ENCODE measurements at regions not wholly inside any gene's neighbourhood (a gene's known extent, or its start where the extent isn't known, plus 50 kb on each side); places are given as distances from the start of the nearest gene placed in this dataset.

- H3K27ac ChIP-seq (ENCODE audit: insufficient read depth, low read length, poor library complexity, severe bottlenecking) = no peak overlapping the region
- no peaks in the 10 kb centered on the region for H3K36me3 ChIP-seq (ENCODE audit: control insufficient read depth, insufficient read depth, low read length)
- H3K27me3 ChIP-seq (ENCODE audit: control insufficient read depth, insufficient read depth, low read length) = no peaks in the 10 kb centered on the region
- no peaks in the 10 kb centered on the region for H3K4me1 Mint-ChIP-seq
- peaks cover 0 to 3% (median 0%) of the 10 kb centered on the region in 7 donors for H3K9me3 Mint-ChIP-seq
- no peaks in the 10 kb centered on the region for H3K27me3 Mint-ChIP-seq
- ATAC-seq (ENCODE audit: low read depth in 2 of 2) = no peak
- H3K9me3 ChIP-seq (ENCODE audit: control insufficient read depth in 2 of 2, low read length in 2 of 2) = no peaks in the 10 kb centered on the region
- no peaks in the 10 kb centered on the region for H3K36me3 Mint-ChIP-seq
- H3K4me3 Mint-ChIP-seq = no peak overlapping the region
- no peak for DNase-seq
- no peak overlapping the region for H3K4me3 ChIP-seq (ENCODE audit: low read depth, low read length)
- H3K27ac Mint-ChIP-seq = no peak overlapping the region
- no peaks in the 10 kb centered on the region for H3K4me1 ChIP-seq (ENCODE audit: control insufficient read depth, insufficient read depth, low read length, poor library complexity, severe bottlenecking)
Observed at GRCh38 chr15:37625576-37625975, 308.9 kb upstream of the TMCO5A start.

- Histone ChIP-seq H3K27me3 (ENCODE audit: control insufficient read depth, insufficient read depth, low read length) (no peaks in the 10 kb centered on the region), H3K36me3 (ENCODE audit: control insufficient read depth, insufficient read depth, low read length) (no peaks in the 10 kb centered on the region), H3K9me3 (ENCODE audit: control insufficient read depth in 2 of 2, low read length in 2 of 2) (no peaks in the 10 kb centered on the region), H3K4me3 (ENCODE audit: low read depth, low read length) (no peak overlapping the region), H3K27ac (ENCODE audit: insufficient read depth, low read length, poor library complexity, severe bottlenecking) (no peak overlapping the region), H3K4me1 (ENCODE audit: control insufficient read depth, insufficient read depth, low read length, poor library complexity, severe bottlenecking) (no peaks in the 10 kb centered on the region)
- Mint-ChIP-seq H3K4me1 (no peaks in the 10 kb centered on the region), H3K27me3 (no peaks in the 10 kb centered on the region), H3K4me3 (no peak overlapping the region), H3K27ac (no peak overlapping the region), H3K36me3 (no peaks in the 10 kb centered on the region), H3K9me3 (peaks cover 0 to 3% (median 0%) of the 10 kb centered on the region in 7 donors)
- ATAC-seq (ENCODE audit: low read depth in 2 of 2) = no peak
- DNase-seq = no peak
Observed at GRCh38 chr15:37628507-37628906, 305.9 kb upstream of the TMCO5A start.

- ATAC-seq (ENCODE audit: low read depth in 2 of 2) = no peak
- no peak overlapping the region for H3K27ac Mint-ChIP-seq
Observed at GRCh38 chr15:37636736-37637135, 297.7 kb upstream of the TMCO5A start.

GRCh38 chr15:37638116-37638515 lies 296.3 kb upstream of the TMCO5A start:
- Mint-ChIP-seq H3K4me3 (no peak overlapping the region), H3K27me3 (no peaks in the 10 kb centered on the region), H3K27ac (no peak overlapping the region), H3K9me3 (peaks cover 0 to 4% (median 0%) of the 10 kb centered on the region in 7 donors), H3K36me3 (no peaks in the 10 kb centered on the region), H3K4me1 (no peaks in the 10 kb centered on the region)
- ATAC-seq (ENCODE audit: low read depth in 2 of 2) (no peak), DNase-seq (no peak)
- Histone ChIP-seq H3K27me3 (ENCODE audit: control insufficient read depth, insufficient read depth, low read length) (no peaks in the 10 kb centered on the region), H3K4me3 (ENCODE audit: low read depth, low read length) (no peak overlapping the region), H3K27ac (ENCODE audit: insufficient read depth, low read length, poor library complexity, severe bottlenecking) (no peak overlapping the region), H3K9me3 (ENCODE audit: control insufficient read depth in 2 of 2, low read length in 2 of 2) (no peaks in the 10 kb centered on the region), H3K36me3 (ENCODE audit: control insufficient read depth, insufficient read depth, low read length) (no peaks in the 10 kb centered on the region), H3K4me1 (ENCODE audit: control insufficient read depth, insufficient read depth, low read length, poor library complexity, severe bottlenecking) (no peaks in the 10 kb centered on the region)

More at GRCh38 chr15:37636736-37637135, 297.7 kb upstream of the TMCO5A start:
- Mint-ChIP-seq H3K4me3 (no peak overlapping the region), H3K4me1 (no peaks in the 10 kb centered on the region), H3K9me3 (peaks cover 0 to 4% (median 1%) of the 10 kb centered on the region in 7 donors), H3K36me3 (no peaks in the 10 kb centered on the region), H3K27me3 (no peaks in the 10 kb centered on the region)
- Histone ChIP-seq H3K9me3 (ENCODE audit: control insufficient read depth in 2 of 2, low read length in 2 of 2) (no peaks in the 10 kb centered on the region), H3K27ac (ENCODE audit: insufficient read depth, low read length, poor library complexity, severe bottlenecking) (no peak overlapping the region), H3K4me3 (ENCODE audit: low read depth, low read length) (no peak overlapping the region), H3K27me3 (ENCODE audit: control insufficient read depth, insufficient read depth, low read length) (no peaks in the 10 kb centered on the region), H3K36me3 (ENCODE audit: control insufficient read depth, insufficient read depth, low read length) (no peaks in the 10 kb centered on the region), H3K4me1 (ENCODE audit: control insufficient read depth, insufficient read depth, low read length, poor library complexity, severe bottlenecking) (no peaks in the 10 kb centered on the region)
- DNase-seq = no peak

- H3K4me1 ChIP-seq (ENCODE audit: control insufficient read depth, insufficient read depth, low read length, poor library complexity, severe bottlenecking) = no peaks in the 10 kb centered on the region
- no peak overlapping the region for H3K4me3 ChIP-seq (ENCODE audit: low read depth, low read length)
- H3K27ac ChIP-seq (ENCODE audit: insufficient read depth, low read length, poor library complexity, severe bottlenecking) = no peak overlapping the region
- no peak for DNase-seq
- no peak overlapping the region for H3K4me3 Mint-ChIP-seq
- H3K9me3 Mint-ChIP-seq = peaks cover 0 to 4% (median 0%) of the 10 kb centered on the region in 7 donors
- H3K27me3 Mint-ChIP-seq = no peaks in the 10 kb centered on the region
- no peaks in the 10 kb centered on the region for H3K36me3 Mint-ChIP-seq
- no peaks in the 10 kb centered on the region for H3K9me3 ChIP-seq (ENCODE audit: control insufficient read depth in 2 of 2, low read length in 2 of 2)
- H3K36me3 ChIP-seq (ENCODE audit: control insufficient read depth, insufficient read depth, low read length) = no peaks in the 10 kb centered on the region
- ATAC-seq (ENCODE audit: low read depth in 2 of 2) = no peak
- H3K4me1 Mint-ChIP-seq = no peaks in the 10 kb centered on the region
- H3K27ac Mint-ChIP-seq = no peak overlapping the region
- H3K27me3 ChIP-seq (ENCODE audit: control insufficient read depth, insufficient read depth, low read length) = no peaks in the 10 kb centered on the region
Observed at GRCh38 chr15:37638691-37639090, 295.7 kb upstream of the TMCO5A start.

GRCh38 chr15:37652646-37653417 lies 281.6 kb upstream of the TMCO5A start:
- H3K4me3 Mint-ChIP-seq = no peak overlapping the region
- H3K27ac ChIP-seq (ENCODE audit: insufficient read depth, low read length, poor library complexity, severe bottlenecking) = no peak overlapping the region
- no peak overlapping the region for H3K4me3 ChIP-seq (ENCODE audit: low read depth, low read length)
- H3K9me3 Mint-ChIP-seq = peaks cover 0 to 17% (median 7%) of the 10 kb centered on the region in 7 donors
- H3K27me3 Mint-ChIP-seq = no peaks in the 10 kb centered on the region
- peaks cover 3 to 4% of the 10 kb centered on the region in 2 experiments for H3K9me3 ChIP-seq (ENCODE audit: control insufficient read depth in 2 of 2, low read length in 2 of 2)
- ATAC-seq (ENCODE audit: low read depth in 2 of 2) (no peak), DNase-seq (no peak)
- H3K4me1 ChIP-seq (ENCODE audit: control insufficient read depth, insufficient read depth, low read length, poor library complexity, severe bottlenecking) = no peaks in the 10 kb centered on the region
- no peaks in the 10 kb centered on the region for H3K36me3 Mint-ChIP-seq
- H3K36me3 ChIP-seq (ENCODE audit: control insufficient read depth, insufficient read depth, low read length) = no peaks in the 10 kb centered on the region
- no peak overlapping the region for H3K27ac Mint-ChIP-seq
- no peaks in the 10 kb centered on the region for H3K27me3 ChIP-seq (ENCODE audit: control insufficient read depth, insufficient read depth, low read length)
- no peaks in the 10 kb centered on the region for H3K4me1 Mint-ChIP-seq

GRCh38 chr15:37678124-37678523 lies 256.3 kb upstream of the TMCO5A start:
- H3K27me3 Mint-ChIP-seq = no peaks in the 10 kb centered on the region
- no peak for DNase-seq
- peaks cover 0 to 2% (median 0%) of the 10 kb centered on the region in 7 donors for H3K9me3 Mint-ChIP-seq
- H3K4me1 ChIP-seq (ENCODE audit: control insufficient read depth, insufficient read depth, low read length, poor library complexity, severe bottlenecking) = no peaks in the 10 kb centered on the region
- no peak overlapping the region for H3K4me3 Mint-ChIP-seq
- ATAC-seq (ENCODE audit: low read depth in 2 of 2) = no peak
- H3K27ac ChIP-seq (ENCODE audit: insufficient read depth, low read length, poor library complexity, severe bottlenecking) = no peak overlapping the region
- H3K36me3 Mint-ChIP-seq = no peaks in the 10 kb centered on the region
- H3K36me3 ChIP-seq (ENCODE audit: control insufficient read depth, insufficient read depth, low read length) = no peaks in the 10 kb centered on the region
- no peaks in the 10 kb centered on the region for H3K4me1 Mint-ChIP-seq
- H3K27me3 ChIP-seq (ENCODE audit: control insufficient read depth, insufficient read depth, low read length) = no peaks in the 10 kb centered on the region
- no peaks in the 10 kb centered on the region for H3K9me3 ChIP-seq (ENCODE audit: control insufficient read depth in 2 of 2, low read length in 2 of 2)
- no peak overlapping the region for H3K4me3 ChIP-seq (ENCODE audit: low read depth, low read length)
- no peak overlapping the region for H3K27ac Mint-ChIP-seq

GRCh38 chr15:37679627-37680026 lies 254.8 kb upstream of the TMCO5A start:
- Mint-ChIP-seq H3K27ac (no peak overlapping the region), H3K27me3 (no peaks in the 10 kb centered on the region), H3K9me3 (peaks cover 0 to 3% (median 0%) of the 10 kb centered on the region in 7 donors), H3K36me3 (no peaks in the 10 kb centered on the region), H3K4me3 (no peak overlapping the region), H3K4me1 (no peaks in the 10 kb centered on the region)
- ATAC-seq (ENCODE audit: low read depth in 2 of 2) = no peak
- H3K9me3 ChIP-seq (ENCODE audit: control insufficient read depth in 2 of 2, low read length in 2 of 2) = no peaks in the 10 kb centered on the region
- H3K27ac ChIP-seq (ENCODE audit: insufficient read depth, low read length, poor library complexity, severe bottlenecking) = no peak overlapping the region
- no peak overlapping the region for H3K4me3 ChIP-seq (ENCODE audit: low read depth, low read length)
- no peaks in the 10 kb centered on the region for H3K4me1 ChIP-seq (ENCODE audit: control insufficient read depth, insufficient read depth, low read length, poor library complexity, severe bottlenecking)
- H3K27me3 ChIP-seq (ENCODE audit: control insufficient read depth, insufficient read depth, low read length) = no peaks in the 10 kb centered on the region
- DNase-seq = no peak
- H3K36me3 ChIP-seq (ENCODE audit: control insufficient read depth, insufficient read depth, low read length) = no peaks in the 10 kb centered on the region

Data from CD4-positive, CD25-positive, alpha-beta regulatory T cell (primary cell).